Gastroesophageal sphincter (tissue), 4 donors: ENCODE measurements at regions not wholly inside any gene's neighbourhood (a gene's known extent, or its start where the extent isn't known, plus 50 kb on each side); places are given as distances from the start of the nearest gene placed in this dataset.

Experiments
- ATAC-seq: fragments of 150-250 bp; one replicate; pipeline ENCODE4 v1.9.1; 2016; ENCODE audit warnings: mild to moderate bottlenecking, moderate library complexity
- H3K27ac ChIP-seq, 4 donors: fragments of 200-600 bp; sonication (generic) in 3 of 4; 1 replicate in 3 of 4; 2 replicates in 1 of 4; pipeline ENCODE4 v1.5.1; 2016 to 2019
- H3K27me3 ChIP-seq: fragments of 200-600 bp; sonication (generic); one replicate; pipeline ENCODE4 v1.5.1; 2019
- H3K36me3 ChIP-seq, 2 donors: fragments of 200-600 bp; sonication (generic); one replicate each; pipeline ENCODE4 v1.5.1; 2019; ENCODE audit warnings: control low read depth in 1 of 2
- H3K4me1 ChIP-seq, 3 donors: fragments of 200-600 bp; sonication (generic); 1 replicate in 2 of 3; 2 replicates in 1 of 3; pipeline ENCODE4 v1.5.1; 2016 to 2019; ENCODE audit warnings: control low read depth in 2 of 3
- H3K4me3 ChIP-seq, 2 donors: fragments of 200-600 bp; sonication (generic); one replicate each; pipeline ENCODE4 v1.5.1; 2019; ENCODE audit warnings: mild to moderate bottlenecking in 1 of 2, moderate library complexity in 1 of 2
- H3K9me3 ChIP-seq, 3 donors: fragments of 200-600 bp; sonication (generic); one replicate each; pipeline ENCODE4 v1.5.1; 2017 to 2019; ENCODE audit warnings: control low read depth in 2 of 3
- CTCF ChIP-seq, 4 experiments: fragments of 200-600 bp in 2 of 4; fragments of 450-650 bp in 2 of 4; sonication (generic) in 1 of 4; IDR thresholded peaks; one replicate each; pipeline ENCODE4 v1.5.1; 2017 to 2019; ENCODE audit warnings: antibody characterized with exemption in 4 of 4, mild to moderate bottlenecking in 2 of 4, moderate library complexity in 2 of 4
- EP300 ChIP-seq: sonication (generic); formaldehyde crosslinking; IDR thresholded peaks from one replicate; pipeline ENCODE4 v1.6.1; 2017; ENCODE audit warnings: antibody characterized with exemption, mild to moderate bottlenecking
- POLR2A ChIP-seq, 2 donors: fragments of 450-650 bp; IDR thresholded peaks; one replicate each; pipeline ENCODE4 v1.6.1; 2017; ENCODE audit warnings: antibody characterized with exemption in 2 of 2, mild to moderate bottlenecking in 2 of 2, moderate library complexity in 1 of 2
- POLR2AphosphoS5 ChIP-seq: sonication (generic); formaldehyde crosslinking; IDR thresholded peaks from one replicate; pipeline ENCODE4 v1.6.1; 2017; ENCODE audit warnings: antibody characterized with exemption
- WGBS, 2 donors: methylation state at CpG; one replicate each; pipeline ENCODE4 v1.1.5; 2018; ENCODE audit warnings: low coverage in 1 of 2; 5-methylcytosine and 5-hydroxymethylcytosine counted together

DNA sequence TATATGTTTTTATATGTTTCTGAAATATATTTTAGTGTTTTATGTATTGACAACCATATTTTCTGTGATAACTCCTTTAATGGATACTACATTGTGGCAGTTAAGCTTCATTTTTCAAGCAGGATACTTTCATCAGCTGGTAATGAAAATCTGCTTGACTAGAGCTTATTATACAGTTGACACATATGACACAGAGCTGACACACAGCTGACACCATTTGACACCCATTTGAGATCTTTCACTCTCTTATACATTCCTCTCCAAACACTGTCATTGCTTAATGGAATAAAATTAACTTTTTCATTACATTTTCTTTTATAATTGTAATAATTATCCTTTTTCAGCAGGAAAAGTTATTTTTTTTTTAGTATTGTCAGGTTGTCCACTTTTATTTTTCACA is 561.1 kb upstream of the NDST4 start:
- Histone ChIP-seq H3K27me3 (no peaks in the 10 kb centered on the region), H3K27ac (no peak overlapping the region), H3K4me1 (no peaks in the 10 kb centered on the region), H3K36me3 (no peaks in the 10 kb centered on the region), H3K4me3 (no peak overlapping the region), H3K9me3 (no peaks in the 10 kb centered on the region)
- TF ChIP-seq EP300, result no peak
- TF ChIP-seq POLR2AphosphoS5, result no peak
- no peak for TF ChIP-seq CTCF (IDR thresholded peaks at IDR 0.05)
- TF ChIP-seq POLR2A (IDR thresholded peaks at IDR 0.05), result no peak
- no peak for ATAC-seq

DNA sequence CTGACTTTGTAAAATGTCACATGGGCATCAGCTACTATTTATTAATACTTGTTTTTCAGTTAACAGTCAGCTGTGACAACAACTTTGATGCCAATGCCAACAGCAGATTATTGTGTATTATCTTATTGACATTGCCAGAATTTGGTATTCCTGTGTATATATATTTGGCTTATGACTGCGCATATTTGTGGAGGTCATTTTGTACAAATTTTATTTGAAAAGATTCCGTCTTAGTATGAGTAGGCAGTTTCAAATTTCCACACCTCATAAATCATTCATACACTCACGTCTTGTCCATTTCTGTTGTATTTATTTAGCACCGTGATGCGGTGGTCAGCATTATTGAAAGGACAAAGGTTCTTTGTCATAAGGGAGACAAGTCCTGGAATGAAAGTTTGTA is 558.2 kb upstream of the NDST4 start:
- 26 to 33% methylated on average over 5 of the region's 5 CpGs for WGBS, 2 donors
- Histone ChIP-seq H3K36me3 (no peaks in the 10 kb centered on the region), H3K4me3 (no peak overlapping the region), H3K4me1 (no peaks in the 10 kb centered on the region), H3K27ac (no peak overlapping the region), H3K27me3 (no peaks in the 10 kb centered on the region), H3K9me3 (no peaks in the 10 kb centered on the region)
- TF ChIP-seq EP300 (no peak), CTCF (IDR thresholded peaks at IDR 0.05) (no peak), POLR2A (IDR thresholded peaks at IDR 0.05) (no peak), POLR2AphosphoS5 (no peak)
- ATAC-seq, result no peak

- Histone ChIP-seq H3K4me1 (no peaks in the 10 kb centered on the region), H3K9me3 (no peaks in the 10 kb centered on the region), H3K27ac (no peak overlapping the region), H3K36me3 (no peaks in the 10 kb centered on the region), H3K4me3 (no peak overlapping the region), H3K27me3 (no peaks in the 10 kb centered on the region)
- no peak for TF ChIP-seq CTCF (IDR thresholded peaks at IDR 0.05)
- TF ChIP-seq EP300, result no peak
- TF ChIP-seq POLR2AphosphoS5, result no peak
- TF ChIP-seq POLR2A (IDR thresholded peaks at IDR 0.05), result no peak
- no peak for ATAC-seq
- WGBS, 2 donors, result 15 to 64% methylated on average over 2 of the region's 2 CpGs
These were observed 557.5 kb upstream of the NDST4 start for GRCh38 chr4:115670930-115671329.

DNA sequence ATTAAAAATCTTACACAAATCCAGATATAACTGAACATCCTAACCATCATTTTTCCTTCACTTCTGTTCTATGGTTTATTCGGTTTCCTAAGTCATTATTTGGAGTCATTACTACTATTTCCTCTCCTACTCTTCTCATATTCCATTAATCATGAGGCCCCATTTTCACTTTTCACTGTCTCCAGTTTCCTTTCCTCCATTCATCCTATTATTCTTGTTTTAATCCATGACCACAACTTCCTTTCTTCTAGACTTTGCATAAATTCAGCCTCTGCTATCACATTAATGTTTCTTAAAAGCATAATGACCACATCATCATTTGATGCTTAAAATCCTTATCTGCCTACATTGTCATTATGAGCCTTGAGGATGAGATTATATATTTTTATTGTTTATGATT is 555.0 kb upstream of the NDST4 start:
- TF ChIP-seq POLR2AphosphoS5 (no peak), EP300 (no peak), POLR2A (IDR thresholded peaks at IDR 0.05) (no peak), CTCF (IDR thresholded peaks at IDR 0.05) (no peak)
- Histone ChIP-seq H3K4me1 (no peaks in the 10 kb centered on the region), H3K27me3 (no peaks in the 10 kb centered on the region), H3K27ac (no peak overlapping the region), H3K4me3 (no peak overlapping the region), H3K36me3 (no peaks in the 10 kb centered on the region), H3K9me3 (no peaks in the 10 kb centered on the region)
- 0 to 14% methylated on average over 1 of the region's 1 CpG for WGBS, 2 donors
- no peak for ATAC-seq

- Histone ChIP-seq H3K27ac (no peak overlapping the region), H3K9me3 (no peaks in the 10 kb centered on the region), H3K4me1 (no peaks in the 10 kb centered on the region), H3K4me3 (no peak overlapping the region), H3K36me3 (no peaks in the 10 kb centered on the region), H3K27me3 (no peaks in the 10 kb centered on the region)
- 30 to 37% methylated on average over 7 to 9 of the region's 9 CpGs for WGBS, 2 donors
- TF ChIP-seq EP300 (no peak), POLR2A (IDR thresholded peaks at IDR 0.05) (no peak), CTCF (IDR thresholded peaks at IDR 0.05) (no peak), POLR2AphosphoS5 (no peak)
- ATAC-seq, result no peak
These were observed 550.9 kb upstream of the NDST4 start for GRCh38 chr4:115664285-115664684.
